22Rv1 (cell line): ENCODE measurements at regions not wholly inside any gene's neighbourhood (a gene's known extent, or its start where the extent isn't known, plus 50 kb on each side); places are given as distances from the start of the nearest gene placed in this dataset.

Experiments
- H3K27ac ChIP-seq: fragments of 450-650 bp; 2 replicates; pipeline ENCODE4 v1.5.1; 2017
- CTCF ChIP-seq: fragments of 450-650 bp; IDR thresholded peaks from 2 replicates; pipeline ENCODE4 v1.5.1; 2017; ENCODE audit warnings: mild to moderate bottlenecking
- ZFX ChIP-seq: fragments of 450-650 bp; IDR thresholded peaks from 2 replicates; pipeline ENCODE4 v1.6.1; 2017; ENCODE audit warnings: antibody characterized with exemption, borderline replicate concordance

- no peak overlapping the region for H3K27ac ChIP-seq
- TF ChIP-seq ZFX (no peak), CTCF (no peak)
Observed at GRCh38 chr1:217921126-217921904, 290.2 kb downstream of the SPATA17 start.

DNA sequence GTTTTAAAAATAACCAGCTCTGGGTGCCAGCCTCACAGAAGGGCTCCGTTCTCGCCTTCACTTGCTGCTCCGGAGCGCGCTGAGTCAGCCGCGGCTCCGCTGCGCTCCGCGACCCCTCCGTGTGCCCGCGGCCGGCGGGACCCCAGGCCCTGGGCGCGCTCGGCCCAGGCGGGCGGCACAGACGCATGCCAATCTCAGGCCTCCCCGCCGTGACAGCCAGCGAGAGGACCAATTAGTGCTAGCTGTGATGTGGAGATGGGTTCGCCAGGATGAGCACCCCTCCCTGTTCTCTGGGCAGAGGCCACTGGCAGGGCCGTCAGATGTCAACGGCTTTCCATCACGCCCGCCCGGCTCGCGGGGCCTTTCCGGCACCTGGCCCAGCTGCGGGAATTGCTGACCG is 293.8 kb downstream of the SPATA17 start:
- no peak overlapping the region for H3K27ac ChIP-seq
- TF ChIP-seq ZFX (no peak), CTCF (no peak)

DNA sequence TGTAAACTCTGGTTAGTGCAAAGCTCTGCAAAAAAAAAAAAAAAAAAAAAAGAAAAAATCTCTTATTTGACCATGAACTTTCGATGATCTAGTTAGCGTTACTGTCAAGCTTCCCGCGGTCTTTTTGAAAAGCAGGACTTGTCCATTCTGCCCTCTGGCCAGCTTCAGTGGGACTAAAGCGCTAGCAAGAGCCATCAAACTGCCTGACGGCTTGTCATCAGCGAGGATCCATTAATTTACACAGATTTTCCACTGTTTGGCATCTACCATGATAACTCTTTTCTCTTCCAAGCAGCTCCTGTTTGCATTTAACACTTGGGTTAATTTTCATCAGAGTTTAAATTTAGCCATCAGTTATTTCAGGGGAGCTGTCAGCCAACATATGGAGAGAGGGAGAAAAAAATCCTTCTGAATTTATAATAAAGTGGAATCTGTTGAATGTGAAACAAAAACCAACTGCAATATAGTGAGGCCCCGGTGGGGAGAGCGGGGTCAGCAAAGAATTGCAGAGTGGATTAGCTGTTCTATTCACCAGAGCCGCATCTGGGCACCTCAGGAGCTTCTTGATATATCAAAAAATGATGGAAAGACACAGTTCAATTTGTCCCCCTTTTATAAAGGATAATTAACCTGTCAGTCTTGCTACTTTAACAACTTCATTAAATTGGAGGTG is 298.2 kb downstream of the SPATA17 start:
- H3K27ac ChIP-seq: no peak overlapping the region
- TF ChIP-seq CTCF (no peak), ZFX (no peak)

- no peak overlapping the region for H3K27ac ChIP-seq
- no peak for TF ChIP-seq CTCF
- no peak for TF ChIP-seq ZFX
Observed at GRCh38 chr1:217943361-217943760, 312.2 kb downstream of the SPATA17 start.

DNA sequence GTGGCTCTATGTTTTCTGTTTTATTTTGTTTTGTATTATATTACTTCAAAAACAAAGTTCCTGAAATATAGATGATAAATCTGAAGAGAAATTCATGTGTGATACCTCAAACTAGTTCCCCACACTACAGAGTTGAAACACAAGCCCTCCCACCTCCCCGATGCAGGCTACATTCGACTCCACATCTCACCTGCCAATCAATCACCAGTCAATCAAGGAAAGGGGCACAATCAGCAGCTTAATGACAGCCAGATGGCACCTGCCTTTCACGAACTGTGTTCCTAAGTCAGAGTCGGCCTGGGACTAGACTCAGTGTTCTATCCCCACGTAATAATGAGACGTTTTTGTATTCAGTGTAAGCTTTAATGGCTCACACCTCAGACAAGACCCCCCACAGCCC is 313.4 kb downstream of the SPATA17 start:
- no peak overlapping the region for H3K27ac ChIP-seq

DNA sequence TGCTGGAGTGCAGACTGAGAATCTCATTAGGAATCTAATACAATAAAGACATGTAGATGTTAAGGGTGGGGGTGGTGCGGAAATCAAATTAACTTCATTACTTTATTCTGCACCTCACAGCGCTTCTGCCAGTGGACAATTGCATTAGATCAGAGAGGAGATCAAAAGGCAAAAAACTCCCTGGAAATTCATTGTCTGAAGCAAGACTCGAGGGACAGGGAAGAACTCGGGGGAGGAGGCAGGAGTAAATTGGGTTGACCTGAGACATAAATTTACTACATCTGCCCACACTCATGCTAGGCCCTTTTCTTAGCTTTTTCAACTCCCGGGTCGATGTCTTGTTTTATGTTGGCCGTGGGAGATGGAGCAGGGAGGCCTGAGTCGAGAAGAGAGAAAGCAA is 315.4 kb downstream of the SPATA17 start:
- no peak for TF ChIP-seq ZFX
- TF ChIP-seq CTCF: no peak

More for the DNA sequence above, 313.4 kb downstream of the SPATA17 start:
- TF ChIP-seq ZFX (no peak), CTCF (no peak)

DNA sequence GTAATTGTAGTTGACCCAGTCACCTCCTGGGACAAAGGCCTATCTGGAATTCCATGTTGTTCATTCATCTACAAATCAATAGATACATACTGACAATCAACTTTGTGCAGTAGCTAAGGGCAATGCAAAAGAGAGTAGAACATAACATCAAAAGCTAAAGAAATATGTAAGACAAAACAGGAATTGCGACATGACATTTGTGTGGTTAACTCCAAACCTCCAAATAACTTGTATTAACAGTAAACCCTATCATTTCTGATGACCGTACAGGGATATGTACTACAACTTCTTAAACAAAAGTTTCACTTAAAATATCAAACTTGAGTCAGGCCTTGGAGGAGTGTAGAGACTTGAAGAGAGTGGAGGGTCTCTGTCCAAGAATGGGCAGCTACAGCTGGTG is 317.6 kb downstream of the SPATA17 start:
- TF ChIP-seq ZFX (no peak), CTCF (no peak)
- H3K27ac ChIP-seq: no peak overlapping the region

More for the DNA sequence above, 315.4 kb downstream of the SPATA17 start:
- H3K27ac ChIP-seq: no peak overlapping the region
